Calu3 (cell line): ENCODE measurements at regions not wholly inside any gene's neighbourhood (a gene's known extent, or its start where the extent isn't known, plus 50 kb on each side); places are given as distances from the start of the nearest gene placed in this dataset.
"Not testable (repeated sequence)": the region's sequence is repeated elsewhere in the genome, so short reads cannot be mapped to it uniquely, and the experiment has no call there.

Source experiments
- BruUV-seq: library from RNA; stranded (reverse); fragments of 400-500 nt; replicated peaks from 2 replicates; lab custom pipeline; 2021; lab: Mats Ljungman, UMichigan
- CTCF ChIA-PET: fragments of 300-600 bp; sonication (Branson Sonifier 250); formaldehyde crosslinking; loops from one replicate; lab custom pipeline; 2022; ENCODE audit warnings: antibody characterized with exemption; lab: Charles Lee
- DNase-seq: peaks from one replicate; pipeline ENCODE4 v3.0.0; 2022
- H3K27ac Mint-ChIP-seq: one replicate; pipeline ENCODE4 v1.8.0; 2022; ENCODE audit warnings: mixed read lengths; ENCODE audit not compliant: unreplicated experiment
- H3K27me3 Mint-ChIP-seq: one replicate; pipeline ENCODE4 v1.8.0; 2022; ENCODE audit warnings: mixed read lengths; ENCODE audit not compliant: unreplicated experiment
- H3K36me3 Mint-ChIP-seq: one replicate; pipeline ENCODE4 v1.8.0; 2022; ENCODE audit warnings: mild to moderate bottlenecking, moderate library complexity, mixed read lengths; ENCODE audit not compliant: insufficient read depth, unreplicated experiment
- H3K4me1 Mint-ChIP-seq: one replicate; pipeline ENCODE4 v1.8.0; 2022; ENCODE audit warnings: mild to moderate bottlenecking, low read depth, mixed read lengths; ENCODE audit not compliant: unreplicated experiment
- H3K4me3 Mint-ChIP-seq: one replicate; pipeline ENCODE4 v1.8.0; 2022; ENCODE audit warnings: mild to moderate bottlenecking, low read depth, moderate library complexity, mixed read lengths; ENCODE audit not compliant: unreplicated experiment
- H3K9me3 Mint-ChIP-seq: one replicate; pipeline ENCODE4 v1.8.0; 2022; ENCODE audit warnings: low read depth, mixed read lengths; ENCODE audit not compliant: unreplicated experiment
- CTCF ChIP-seq: fragments of 200-600 bp; IDR thresholded peaks from one replicate; pipeline ENCODE4 v1.8.0; 2022; ENCODE audit warnings: antibody characterized with exemption; ENCODE audit not compliant: unreplicated experiment
- intact Hi-C: fragments of 100-400 bp; cut with micrococcal nuclease; formaldehyde crosslinking; loops from one replicate; pipeline ENCODE4 v1.10.0; 2022; ENCODE audit not compliant: unreplicated experiment

GRCh38 chrX:98203800-98204199 is 1320.1 kb downstream of the RPA4 start:
- Mint-ChIP-seq H3K36me3 (no peaks in the 10 kb centered on the region), H3K9me3 (peaks cover 5% of the 10 kb centered on the region), H3K4me1 (no peaks in the 10 kb centered on the region), H3K27ac (no peak overlapping the region), H3K27me3 (no peaks in the 10 kb centered on the region), H3K4me3 (no peak overlapping the region)
- CTCF ChIA-PET: no interaction called here
- BruUV-seq: no TSS peak
- intact Hi-C loops: no loop called here
- DNase-seq: no peak
- TF ChIP-seq CTCF: no peak

DNA sequence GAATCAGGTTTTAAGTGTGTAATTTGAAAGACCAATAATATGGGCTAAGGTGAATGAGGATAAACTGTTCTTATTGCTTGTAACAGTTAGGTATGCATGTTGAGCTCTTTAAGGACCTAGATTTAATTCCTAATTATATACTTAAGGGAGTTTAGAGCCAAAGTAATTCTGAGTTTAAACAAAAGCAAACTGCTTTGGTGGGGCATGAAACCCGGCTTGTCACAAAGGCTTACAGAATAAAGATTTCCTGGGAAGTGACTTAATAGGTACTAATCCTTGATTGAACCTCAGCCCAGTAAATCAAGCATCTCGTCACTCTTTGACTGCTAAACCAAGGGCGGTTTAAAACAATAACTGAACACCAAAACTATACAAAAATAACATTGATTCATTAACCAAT is 1324.2 kb downstream of the RPA4 start:
- no TSS peak for BruUV-seq
- no peaks in the 10 kb centered on the region for H3K36me3 Mint-ChIP-seq
- H3K4me3 Mint-ChIP-seq: no peak overlapping the region
- no peaks in the 10 kb centered on the region for H3K27me3 Mint-ChIP-seq
- intact Hi-C loops: no loop called here
- CTCF ChIA-PET: interaction anchor here (0.5 kb wide), 1 partner anchor 1205 kb away, joined by 4 read pairs; no protein-coding TSS in a partner anchor
- peaks cover 3% of the 10 kb centered on the region for H3K9me3 Mint-ChIP-seq
- H3K27ac Mint-ChIP-seq: no peak overlapping the region
- DNase-seq: no peak
- no peak for TF ChIP-seq CTCF
- no peaks in the 10 kb centered on the region for H3K4me1 Mint-ChIP-seq

DNA sequence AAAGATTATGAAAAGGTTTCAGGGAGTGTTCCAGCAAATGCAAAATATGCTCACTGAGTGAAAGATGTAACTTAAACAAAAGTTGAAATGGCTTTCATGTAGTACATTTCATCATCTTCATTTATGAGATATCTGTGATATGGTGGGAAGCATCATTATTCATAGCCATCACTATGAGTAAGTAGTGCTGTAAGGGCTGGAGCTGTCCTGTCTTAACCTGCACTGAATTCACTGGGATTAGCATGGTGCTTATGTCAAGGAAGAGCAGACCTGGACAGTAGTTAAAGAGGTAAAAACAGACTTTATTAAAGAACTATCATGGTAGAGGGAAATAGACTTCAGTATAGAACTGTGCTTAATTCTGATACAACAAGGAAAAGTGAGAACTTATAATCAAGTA is 1347.3 kb downstream of the RPA4 start:
- Mint-ChIP-seq H3K27ac (no peak overlapping the region), H3K27me3 (no peaks in the 10 kb centered on the region), H3K4me1 (no peaks in the 10 kb centered on the region), H3K36me3 (peaks cover 7% of the 10 kb centered on the region), H3K4me3 (no peak overlapping the region), H3K9me3 (peaks cover 5% of the 10 kb centered on the region)
- intact Hi-C loops: no loop called here
- BruUV-seq: no TSS peak
- CTCF ChIA-PET: no interaction called here
- DNase-seq: no peak
- TF ChIP-seq CTCF: no peak

- BruUV-seq, CTCF ChIA-PET, DNase-seq: not testable (repeated sequence)
Observed at GRCh38 chrX:98240061-98240460, 1356.4 kb downstream of the RPA4 start.

DNA sequence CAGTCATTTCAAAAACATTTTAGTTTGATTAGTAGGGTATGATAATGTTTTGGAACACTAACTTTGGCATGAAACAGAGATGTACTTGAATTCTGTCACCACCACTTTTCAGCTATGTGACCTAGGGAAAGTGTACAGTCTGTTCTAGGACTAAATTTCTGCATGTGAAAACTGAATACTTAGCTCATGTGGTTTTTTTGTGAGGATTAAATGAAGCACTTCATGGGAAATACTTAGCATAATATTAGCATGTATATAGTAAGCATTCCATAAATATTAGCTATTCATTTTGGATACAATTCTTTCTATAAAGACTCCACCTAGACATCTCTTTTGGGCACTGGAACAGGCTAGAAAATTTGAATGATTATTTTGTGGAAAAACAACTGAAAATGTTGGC is 1379.4 kb downstream of the RPA4 start:
- intact Hi-C loops: no loop called here
- Mint-ChIP-seq H3K27me3 (no peaks in the 10 kb centered on the region), H3K4me3 (no peak overlapping the region), H3K36me3 (peaks cover 4% of the 10 kb centered on the region), H3K9me3 (peaks cover 9% of the 10 kb centered on the region), H3K27ac (no peak overlapping the region), H3K4me1 (no peaks in the 10 kb centered on the region)
- CTCF ChIA-PET: no interaction called here
- DNase-seq: no peak
- no TSS peak for BruUV-seq
- no peak for TF ChIP-seq CTCF

More at GRCh38 chrX:98240061-98240460, 1356.4 kb downstream of the RPA4 start:
- intact Hi-C loops, H3K36me3 Mint-ChIP-seq, H3K27ac Mint-ChIP-seq, H3K27me3 Mint-ChIP-seq, H3K9me3 Mint-ChIP-seq, H3K4me1 Mint-ChIP-seq, H3K4me3 Mint-ChIP-seq: not testable (repeated sequence)
